ENCODE measurements at regions not wholly inside any gene's neighbourhood (a gene's known extent, or its start where the extent isn't known, plus 50 kb on each side); places are given as distances from the start of the nearest gene placed in this dataset.

- TF ChIP-seq POLR2A (IDR thresholded peaks at IDR 0.05) (no peak), CTCF (IDR thresholded peaks at IDR 0.05) (no peak)
Observed at GRCh38 chr2:177342736-177343135, 49.8 kb upstream of the AGPS start.
